CD4-positive, alpha-beta memory T cell (primary cell): ENCODE measurements at regions not wholly inside any gene's neighbourhood (a gene's known extent, or its start where the extent isn't known, plus 50 kb on each side); places are given as distances from the start of the nearest gene placed in this dataset.
"Not testable (repeated sequence)": the region's sequence is repeated elsewhere in the genome, so short reads cannot be mapped to it uniquely, and the experiment has no call there.

Experiments
- CTCF ChIA-PET: fragments of 350-600 bp; sonication (Branson Sonifier 250); formaldehyde crosslinking; loops from one replicate; lab custom pipeline; 2021; ENCODE audit warnings: inconsistent platforms; ENCODE audit not compliant: partially characterized antibody; lab: Charles Lee
- POLR2A ChIA-PET: fragments of 350-600 bp; sonication (Branson Sonifier 250); formaldehyde crosslinking; loops from one replicate; lab custom pipeline; 2021; ENCODE audit not compliant: partially characterized antibody; lab: Charles Lee
- DNase-seq, 5 donors: peaks; one replicate each; pipeline versions ENCODE4 v3.0.0 to v3.0.0-alpha.2; 2020 to 2022; ENCODE audit warnings: mixed read lengths in 1 of 5
- H3K27ac ChIP-seq: one replicate; pipeline ENCODE4 v1.7.0; 2013; ENCODE audit warnings: low read depth, low read length
- H3K27me3 ChIP-seq: 2 replicates; pipeline ENCODE4 v1.7.0; 2013; ENCODE audit warnings: mild to moderate bottlenecking, low read length, moderate library complexity; ENCODE audit not compliant: insufficient read depth
- H3K36me3 ChIP-seq: 2 replicates; pipeline ENCODE4 v1.7.0; 2013; ENCODE audit warnings: mild to moderate bottlenecking, low read length, moderate library complexity; ENCODE audit not compliant: insufficient read depth
- H3K4me1 ChIP-seq: 2 replicates; pipeline ENCODE4 v1.7.0; 2013; ENCODE audit warnings: mild to moderate bottlenecking, low read length, moderate library complexity; ENCODE audit not compliant: insufficient read depth
- H3K4me3 ChIP-seq, 2 donors: one replicate each; pipeline ENCODE4 v1.7.0; 2013; ENCODE audit warnings: low read length in 2 of 2, mild to moderate bottlenecking in 1 of 2
- H3K9me3 ChIP-seq, 2 donors: one replicate each; pipeline ENCODE4 v1.7.0; 2013; ENCODE audit warnings: low read length in 2 of 2, control low read depth in 1 of 2; ENCODE audit not compliant: control insufficient read depth in 1 of 2
- H3K27ac Mint-ChIP-seq, 7 donors: one replicate each; pipeline ENCODE4 v1.8.0; 2020 to 2021; ENCODE audit warnings: mixed read lengths in 7 of 7, mild to moderate bottlenecking in 6 of 7, inconsistent platforms in 3 of 7, moderate library complexity in 3 of 7
- H3K27me3 Mint-ChIP-seq, 2 donors: one replicate each; pipeline ENCODE4 v1.8.0; 2020 to 2021; ENCODE audit warnings: mixed read lengths in 2 of 2
- H3K36me3 Mint-ChIP-seq, 2 donors: one replicate each; pipeline ENCODE4 v1.8.0; 2020 to 2021; ENCODE audit warnings: mixed read lengths in 2 of 2, inconsistent platforms in 1 of 2, mild to moderate bottlenecking in 1 of 2
- H3K4me1 Mint-ChIP-seq, 4 donors: one replicate each; pipeline ENCODE4 v1.8.0; 2020 to 2021; ENCODE audit warnings: mixed read lengths in 4 of 4, mild to moderate bottlenecking in 1 of 4
- H3K4me3 Mint-ChIP-seq, 8 donors: one replicate each; pipeline ENCODE4 v1.8.0; 2020 to 2021; ENCODE audit warnings: mixed read lengths in 8 of 8, mild to moderate bottlenecking in 7 of 8, moderate library complexity in 6 of 8, inconsistent platforms in 3 of 8
- H3K9me3 Mint-ChIP-seq, 8 donors: one replicate each; pipeline ENCODE4 v1.8.0; 2020 to 2021; ENCODE audit warnings: mixed read lengths in 8 of 8, mild to moderate bottlenecking in 5 of 8, inconsistent platforms in 3 of 8, moderate library complexity in 1 of 8
- intact Hi-C: fragments of 100-400 bp; cut with micrococcal nuclease; formaldehyde crosslinking; loops from one replicate; pipeline ENCODE4 v1.15.1; 2023

GRCh38 chr1:215287362-215287761 is 204.8 kb downstream of the KCNK2 start:
- Histone ChIP-seq H3K27me3 (no peaks in the 10 kb centered on the region), H3K27ac (no peak overlapping the region), H3K36me3 (no peaks in the 10 kb centered on the region), H3K4me1 (no peaks in the 10 kb centered on the region), H3K9me3 (no peaks in the 10 kb centered on the region), H3K4me3 (no peak overlapping the region)
- POLR2A ChIA-PET = no interaction called here
- DNase-seq = no peak
- Mint-ChIP-seq H3K27ac (no peak overlapping the region), H3K27me3 (no peaks in the 10 kb centered on the region), H3K36me3 (no peaks in the 10 kb centered on the region), H3K9me3 (peaks cover 0 to 4% (median under 1%) of the 10 kb centered on the region in 8 donors), H3K4me3 (no peak overlapping the region), H3K4me1 (no peaks in the 10 kb centered on the region)
- CTCF ChIA-PET = no interaction called here
- intact Hi-C loops = no loop called here

GRCh38 chr1:215290018-215290417 is 207.5 kb downstream of the KCNK2 start:
- CTCF ChIA-PET = no interaction called here
- Histone ChIP-seq H3K36me3 (no peaks in the 10 kb centered on the region), H3K27me3 (no peaks in the 10 kb centered on the region), H3K9me3 (no peaks in the 10 kb centered on the region), H3K4me3 (no peak overlapping the region), H3K27ac (no peak overlapping the region), H3K4me1 (no peaks in the 10 kb centered on the region)
- Mint-ChIP-seq H3K36me3 (no peaks in the 10 kb centered on the region), H3K27me3 (no peaks in the 10 kb centered on the region), H3K27ac (no peak overlapping the region), H3K4me1 (no peaks in the 10 kb centered on the region), H3K4me3 (no peak overlapping the region), H3K9me3 (peaks cover 3 to 14% (median 12%) of the 10 kb centered on the region in 8 donors)
- DNase-seq = no peak
- POLR2A ChIA-PET = no interaction called here
- intact Hi-C loops = no loop called here

GRCh38 chr1:215292932-215293331 is 210.4 kb downstream of the KCNK2 start:
- POLR2A ChIA-PET = no interaction called here
- Mint-ChIP-seq H3K9me3 (peaks cover 4 to 30% (median 14%) of the 10 kb centered on the region in 8 donors), H3K27ac (no peak overlapping the region), H3K4me1 (no peaks in the 10 kb centered on the region), H3K36me3 (no peaks in the 10 kb centered on the region), H3K27me3 (peaks cover 0 to 2% of the 10 kb centered on the region in 2 donors), H3K4me3 (no peak overlapping the region)
- intact Hi-C loops = no loop called here
- Histone ChIP-seq H3K36me3 (no peaks in the 10 kb centered on the region), H3K4me1 (no peaks in the 10 kb centered on the region), H3K27ac (no peak overlapping the region), H3K9me3 (no peaks in the 10 kb centered on the region), H3K27me3 (no peaks in the 10 kb centered on the region), H3K4me3 (no peak overlapping the region)
- no peak for DNase-seq
- CTCF ChIA-PET = no interaction called here

DNA sequence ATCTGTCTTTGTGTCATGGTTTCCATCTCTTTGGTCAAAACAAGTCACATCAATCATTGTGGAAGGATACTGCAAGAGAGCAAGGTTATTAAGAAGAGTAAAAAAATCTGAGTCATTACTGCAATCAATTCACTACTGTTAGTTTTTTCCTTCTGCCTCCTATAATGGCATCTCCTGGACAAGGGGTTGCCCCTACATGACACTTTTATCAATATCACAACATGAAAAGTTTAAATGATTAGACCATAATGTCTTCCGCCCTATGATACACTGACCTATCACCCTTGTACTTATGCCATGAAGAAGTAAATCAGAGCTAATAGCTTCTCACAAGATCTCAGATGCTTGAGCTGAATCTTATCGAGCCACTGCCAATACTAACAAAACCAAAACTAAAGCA is 223.9 kb downstream of the KCNK2 start:
- no peak overlapping the region for H3K27ac ChIP-seq
- H3K4me3 ChIP-seq = no peak overlapping the region
- no peaks in the 10 kb centered on the region for H3K4me1 ChIP-seq
- CTCF ChIA-PET = no interaction called here
- intact Hi-C loops = no loop called here
- DNase-seq = no peak
- no peak overlapping the region for H3K4me3 Mint-ChIP-seq
- no peaks in the 10 kb centered on the region for H3K36me3 ChIP-seq
- no peak overlapping the region for H3K27ac Mint-ChIP-seq
- H3K4me1 Mint-ChIP-seq = no peaks in the 10 kb centered on the region
- H3K27me3 Mint-ChIP-seq = no peaks in the 10 kb centered on the region
- POLR2A ChIA-PET = no interaction called here
- peaks cover 0 to 6% (median 0%) of the 10 kb centered on the region in 8 donors for H3K9me3 Mint-ChIP-seq
- H3K9me3 ChIP-seq = no peaks in the 10 kb centered on the region
- H3K27me3 ChIP-seq = no peaks in the 10 kb centered on the region
- H3K36me3 Mint-ChIP-seq = no peaks in the 10 kb centered on the region

GRCh38 chr1:215321802-215322201 is 239.3 kb downstream of the KCNK2 start:
- no peaks in the 10 kb centered on the region for H3K27me3 ChIP-seq
- H3K27me3 Mint-ChIP-seq = no peaks in the 10 kb centered on the region
- POLR2A ChIA-PET = no interaction called here
- no peaks in the 10 kb centered on the region for H3K36me3 Mint-ChIP-seq
- no peak overlapping the region for H3K4me3 ChIP-seq
- H3K27ac ChIP-seq = no peak overlapping the region
- DNase-seq = no peak
- H3K9me3 Mint-ChIP-seq = peaks cover 0 to 25% (median 14%) of the 10 kb centered on the region in 8 donors
- no peaks in the 10 kb centered on the region for H3K9me3 ChIP-seq
- H3K4me3 Mint-ChIP-seq = no peak overlapping the region
- no peak overlapping the region for H3K27ac Mint-ChIP-seq
- H3K4me1 ChIP-seq = no peaks in the 10 kb centered on the region
- intact Hi-C loops = no loop called here
- CTCF ChIA-PET = no interaction called here
- no peaks in the 10 kb centered on the region for H3K36me3 ChIP-seq
- H3K4me1 Mint-ChIP-seq = no peaks in the 10 kb centered on the region

DNA sequence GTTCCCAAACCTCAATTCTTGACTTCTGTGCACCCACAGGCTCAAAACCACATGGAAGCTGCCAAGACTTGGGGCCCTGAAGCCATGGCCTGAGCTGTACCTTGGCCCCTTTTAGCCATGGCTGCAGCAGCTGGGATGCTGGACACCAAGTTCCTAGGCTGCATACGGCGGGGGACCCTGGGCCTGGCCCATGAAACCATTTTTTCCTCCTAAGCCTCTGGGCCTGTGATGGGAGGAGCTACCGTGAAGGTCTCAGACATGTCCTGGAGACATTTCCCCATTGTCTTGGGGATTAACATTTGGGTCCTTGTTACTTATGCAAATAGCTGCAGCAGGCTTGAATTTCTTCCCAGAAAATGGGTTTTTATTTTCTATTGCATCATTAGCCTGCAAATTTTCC is 241.5 kb downstream of the KCNK2 start:
- H3K27me3 ChIP-seq, POLR2A ChIA-PET, H3K36me3 Mint-ChIP-seq, H3K4me3 ChIP-seq, H3K4me1 Mint-ChIP-seq, H3K4me1 ChIP-seq, CTCF ChIA-PET, intact Hi-C loops, H3K27ac Mint-ChIP-seq, H3K27me3 Mint-ChIP-seq, DNase-seq, H3K27ac ChIP-seq, H3K9me3 ChIP-seq, H3K36me3 ChIP-seq, H3K4me3 Mint-ChIP-seq: not testable (repeated sequence)
- peaks cover 0 to 18% (median 9%) of the 10 kb centered on the region in 8 donors for H3K9me3 Mint-ChIP-seq

GRCh38 chr1:215330426-215330825 is 236.7 kb upstream of the KCTD3 start:
- Histone ChIP-seq H3K4me3 (no peak overlapping the region), H3K27ac (no peak overlapping the region), H3K27me3 (no peaks in the 10 kb centered on the region), H3K4me1 (no peaks in the 10 kb centered on the region), H3K9me3 (no peaks in the 10 kb centered on the region), H3K36me3 (no peaks in the 10 kb centered on the region)
- H3K27me3 Mint-ChIP-seq = no peaks in the 10 kb centered on the region
- ChIA-PET CTCF (no interaction called here), POLR2A (no interaction called here)
- H3K9me3 Mint-ChIP-seq = peaks cover 0 to 10% (median 0%) of the 10 kb centered on the region in 8 donors
- intact Hi-C loops = no loop called here
- DNase-seq = no peak
- H3K4me1 Mint-ChIP-seq = no peaks in the 10 kb centered on the region
- no peak overlapping the region for H3K27ac Mint-ChIP-seq
- no peaks in the 10 kb centered on the region for H3K36me3 Mint-ChIP-seq
- no peak overlapping the region for H3K4me3 Mint-ChIP-seq

DNA sequence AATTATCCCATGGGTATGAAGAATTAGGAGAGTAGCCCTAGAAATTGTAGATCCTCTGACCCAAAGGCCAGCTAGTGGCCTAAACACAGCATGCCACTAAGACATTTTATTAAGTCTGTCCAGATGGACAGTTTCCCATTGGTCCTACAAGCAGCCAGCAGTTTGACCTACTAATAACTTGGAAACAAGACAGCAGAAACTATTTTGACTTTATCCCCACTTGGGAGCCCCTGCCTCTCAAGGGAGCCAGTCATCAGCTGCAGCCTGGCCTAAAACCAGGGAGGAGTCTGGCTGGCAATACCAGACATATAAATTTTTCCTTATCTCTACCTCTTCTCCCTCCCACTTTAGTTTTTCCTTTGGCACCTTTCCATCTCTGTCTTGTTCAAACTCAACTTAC is 222.6 kb upstream of the KCTD3 start:
- POLR2A ChIA-PET = no interaction called here
- CTCF ChIA-PET = no interaction called here

More for the DNA sequence above, 222.6 kb upstream of the KCTD3 start:
- Histone ChIP-seq H3K27ac (no peak overlapping the region), H3K36me3 (no peaks in the 10 kb centered on the region), H3K9me3 (no peaks in the 10 kb centered on the region), H3K4me1 (no peaks in the 10 kb centered on the region), H3K4me3 (no peak overlapping the region), H3K27me3 (no peaks in the 10 kb centered on the region)
- no peak overlapping the region for H3K4me3 Mint-ChIP-seq
- intact Hi-C loops = no loop called here
- no peak overlapping the region for H3K27ac Mint-ChIP-seq
- no peaks in the 10 kb centered on the region for H3K36me3 Mint-ChIP-seq
- no peaks in the 10 kb centered on the region for H3K27me3 Mint-ChIP-seq
- H3K9me3 Mint-ChIP-seq = peaks cover 0 to 7% (median 2%) of the 10 kb centered on the region in 8 donors
- DNase-seq = no peak
- no peaks in the 10 kb centered on the region for H3K4me1 Mint-ChIP-seq
